OCI-LY7 (cell line): ENCODE measurements at regions not wholly inside any gene's neighbourhood (a gene's known extent, or its start where the extent isn't known, plus 50 kb on each side); places are given as distances from the start of the nearest gene placed in this dataset.

ENCODE experiments used
- BruUV-seq: library from RNA; stranded (reverse); fragments of 400-500 nt; replicated peaks from 2 replicates; lab custom pipeline; 2021; lab: Mats Ljungman, UMichigan
- CTCF ChIA-PET: fragments of 300-600 bp; sonication (Branson Sonifier 250); formaldehyde crosslinking; loops from one replicate; lab custom pipeline; 2022; ENCODE audit warnings: antibody characterized with exemption; ENCODE audit not compliant: unreplicated experiment; lab: Charles Lee
- POLR2A ChIA-PET: fragments of 300-600 bp; sonication (Branson Sonifier 250); formaldehyde crosslinking; loops from one replicate; lab custom pipeline; 2022; ENCODE audit warnings: antibody characterized with exemption; lab: Charles Lee
- DNase-seq: peaks from one replicate; pipeline ENCODE4 v3.0.0-alpha.2; 2015; ENCODE audit warnings: low spot score
- H2AFZ ChIP-seq: fragments of 200-600 bp; sonication (generic), shearing (Covaris generic); 2 replicates; pipeline ENCODE4 v1.6.1; 2014; ENCODE audit warnings: mild to moderate bottlenecking, antibody characterized with exemption, low read length, moderate library complexity
- H3K27ac ChIP-seq: fragments of 200-600 bp; sonication (generic); 2 replicates; pipeline ENCODE4 v1.5.1; 2014; ENCODE audit warnings: mixed run types, low read depth, mild to moderate bottlenecking, moderate library complexity, low read length, inconsistent platforms; ENCODE audit not compliant: poor library complexity, severe bottlenecking
- H3K36me3 ChIP-seq: fragments of 200-600 bp; sonication (generic); 2 replicates; pipeline ENCODE4 v1.6.1; 2014; ENCODE audit warnings: mild to moderate bottlenecking, antibody characterized with exemption, low read length, moderate library complexity, mixed read lengths; ENCODE audit not compliant: insufficient read depth
- H3K4me1 ChIP-seq: fragments of 200-600 bp; sonication (generic); 2 replicates; pipeline ENCODE4 v1.5.1; 2014; ENCODE audit warnings: mild to moderate bottlenecking, low read length; ENCODE audit not compliant: insufficient read depth, poor library complexity, severe bottlenecking
- H3K4me2 ChIP-seq: fragments of 200-600 bp; sonication (generic); 2 replicates; pipeline ENCODE4 v1.6.1; 2014; ENCODE audit warnings: mild to moderate bottlenecking, low read length
- H3K4me3 ChIP-seq: fragments of 200-600 bp; sonication (generic); 2 replicates; pipeline ENCODE4 v1.5.1; 2014; ENCODE audit warnings: mild to moderate bottlenecking, low read depth, low read length; ENCODE audit not compliant: poor library complexity, severe bottlenecking
- H3K79me2 ChIP-seq: fragments of 200-600 bp; sonication (generic); 2 replicates; pipeline ENCODE4 v1.6.1; 2016; ENCODE audit warnings: low read depth, mild to moderate bottlenecking, low read length, moderate library complexity, mixed read lengths; ENCODE audit not compliant: insufficient read depth
- H3K9me2 ChIP-seq: fragments of 200-600 bp; sonication (generic); 2 replicates; pipeline ENCODE4 v1.6.1; 2016; ENCODE audit warnings: mild to moderate bottlenecking, low read length, mixed read lengths; ENCODE audit not compliant: insufficient read depth
- H3K9me3 ChIP-seq: fragments of 200-600 bp; sonication (generic); 2 replicates; pipeline ENCODE4 v1.6.1; 2014; ENCODE audit warnings: mild to moderate bottlenecking, mixed run types, low read length, mixed read lengths
- H4K20me1 ChIP-seq: fragments of 200-600 bp; sonication (generic); 2 replicates; pipeline ENCODE4 v1.6.1; 2014; ENCODE audit warnings: mild to moderate bottlenecking, antibody characterized with exemption, low read length, moderate library complexity, mixed read lengths; ENCODE audit not compliant: insufficient read depth
- CTCF ChIP-seq: fragments of 200-600 bp; sonication (generic); conservative IDR thresholded peaks from 2 replicates; pipeline ENCODE4 v1.5.1; 2014; ENCODE audit warnings: mild to moderate bottlenecking, antibody characterized with exemption, low read length, moderate library complexity, mixed read lengths
- EZH2phosphoT487 ChIP-seq: fragments of 200-600 bp; sonication (generic); IDR thresholded peaks from 2 replicates; pipeline ENCODE4 v1.6.1; 2018; ENCODE audit warnings: low read depth, borderline replicate concordance, mild to moderate bottlenecking, mixed run types, antibody characterized with exemption, low read length, moderate library complexity, mixed read lengths
- intact Hi-C: fragments of 100-400 bp; cut with micrococcal nuclease; formaldehyde crosslinking; loops from one replicate; pipeline ENCODE4 v1.10.0; 2022; ENCODE audit not compliant: unreplicated experiment

GRCh38 chr2:228269351-228269750 lies 87.9 kb upstream of the SPHKAP start:
- TF ChIP-seq CTCF, result no peak
- TF ChIP-seq EZH2phosphoT487, result no peak
- Histone ChIP-seq H2AFZ (no peak overlapping the region), H3K4me1 (no peaks in the 10 kb centered on the region), H3K27ac (no peak overlapping the region), H3K9me2 (no peaks in the 10 kb centered on the region), H3K4me3 (no peak overlapping the region), H3K4me2 (no peak overlapping the region), H3K9me3 (no peaks in the 10 kb centered on the region), H4K20me1 (no peaks in the 10 kb centered on the region), H3K79me2 (no peaks in the 10 kb centered on the region), H3K36me3 (no peaks in the 10 kb centered on the region)
- no TSS peak for BruUV-seq
- ChIA-PET POLR2A (no interaction called here), CTCF (no interaction called here)
- no peak for DNase-seq
- intact Hi-C loops, result no loop called here

GRCh38 chr2:228268756-228269155 lies 87.3 kb upstream of the SPHKAP start:
- H3K36me3 ChIP-seq, result no peaks in the 10 kb centered on the region
- no peaks in the 10 kb centered on the region for H3K4me1 ChIP-seq
- BruUV-seq, result no TSS peak
- no peaks in the 10 kb centered on the region for H3K9me2 ChIP-seq
- H4K20me1 ChIP-seq, result no peaks in the 10 kb centered on the region
- POLR2A ChIA-PET, result interaction anchor here (1.1 kb wide), 1 partner anchor 12 kb away, joined by 3 read pairs; no protein-coding TSS in a partner anchor
- no peak overlapping the region for H3K4me3 ChIP-seq
- CTCF ChIA-PET, result no interaction called here
- intact Hi-C loops, result no loop called here
- H3K79me2 ChIP-seq, result no peaks in the 10 kb centered on the region
- no peak for DNase-seq
- no peak overlapping the region for H2AFZ ChIP-seq
- no peak overlapping the region for H3K4me2 ChIP-seq
- TF ChIP-seq EZH2phosphoT487 (no peak), CTCF (no peak)
- H3K9me3 ChIP-seq, result no peaks in the 10 kb centered on the region
- no peak overlapping the region for H3K27ac ChIP-seq

GRCh38 chr2:228268301-228268700 lies 86.8 kb upstream of the SPHKAP start:
- Histone ChIP-seq H3K4me1 (no peaks in the 10 kb centered on the region), H3K79me2 (no peaks in the 10 kb centered on the region), H3K4me2 (no peak overlapping the region), H3K27ac (no peak overlapping the region), H4K20me1 (no peaks in the 10 kb centered on the region), H2AFZ (no peak overlapping the region), H3K9me3 (no peaks in the 10 kb centered on the region), H3K36me3 (no peaks in the 10 kb centered on the region), H3K4me3 (no peak overlapping the region), H3K9me2 (no peaks in the 10 kb centered on the region)
- POLR2A ChIA-PET, result interaction anchor here (0.7 to 1.1 kb wide), 2 partner anchors 12 kb away, joined by 3 to 4 read pairs; no protein-coding TSS in a partner anchor
- no peak for DNase-seq
- intact Hi-C loops, result no loop called here
- BruUV-seq, result no TSS peak
- no peak for TF ChIP-seq EZH2phosphoT487
- no peak for TF ChIP-seq CTCF
- CTCF ChIA-PET, result no interaction called here
